ENCODE measurements at regions not wholly inside any gene's neighbourhood (a gene's known extent, or its start where the extent isn't known, plus 50 kb on each side); places are given as distances from the start of the nearest gene placed in this dataset.

DNA sequence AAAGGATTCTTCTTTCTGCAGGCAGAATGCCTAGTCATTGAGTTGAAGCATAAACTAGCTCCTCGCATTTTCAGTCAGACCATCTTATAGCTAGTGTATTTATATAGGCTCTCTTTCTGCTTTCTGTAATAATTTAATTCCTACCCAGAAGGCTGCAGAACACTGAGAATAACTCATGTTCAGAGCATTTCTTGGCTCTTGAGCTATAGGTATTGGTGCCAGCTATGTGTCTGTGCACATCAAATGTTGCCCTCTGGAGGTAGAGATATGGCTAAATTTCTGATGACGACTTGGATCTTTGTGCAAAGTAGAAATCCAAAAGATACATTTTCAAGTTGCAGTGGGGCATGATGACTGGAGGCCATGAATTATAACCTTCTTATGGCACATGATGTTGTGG lies 336.2 kb upstream of the TPM1 start:
- TF ChIP-seq, protein P1, sequence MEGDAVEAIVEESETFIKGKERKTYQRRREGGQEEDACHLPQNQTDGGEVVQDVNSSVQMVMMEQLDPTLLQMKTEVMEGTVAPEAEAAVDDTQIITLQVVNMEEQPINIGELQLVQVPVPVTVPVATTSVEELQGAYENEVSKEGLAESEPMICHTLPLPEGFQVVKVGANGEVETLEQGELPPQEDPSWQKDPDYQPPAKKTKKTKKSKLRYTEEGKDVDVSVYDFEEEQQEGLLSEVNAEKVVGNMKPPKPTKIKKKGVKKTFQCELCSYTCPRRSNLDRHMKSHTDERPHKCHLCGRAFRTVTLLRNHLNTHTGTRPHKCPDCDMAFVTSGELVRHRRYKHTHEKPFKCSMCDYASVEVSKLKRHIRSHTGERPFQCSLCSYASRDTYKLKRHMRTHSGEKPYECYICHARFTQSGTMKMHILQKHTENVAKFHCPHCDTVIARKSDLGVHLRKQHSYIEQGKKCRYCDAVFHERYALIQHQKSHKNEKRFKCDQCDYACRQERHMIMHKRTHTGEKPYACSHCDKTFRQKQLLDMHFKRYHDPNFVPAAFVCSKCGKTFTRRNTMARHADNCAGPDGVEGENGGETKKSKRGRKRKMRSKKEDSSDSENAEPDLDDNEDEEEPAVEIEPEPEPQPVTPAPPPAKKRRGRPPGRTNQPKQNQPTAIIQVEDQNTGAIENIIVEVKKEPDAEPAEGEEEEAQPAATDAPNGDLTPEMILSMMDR (conservative IDR thresholded peaks at IDR 0.05; ENCODE audit: low read length) = peak; percentile 34; the same call in 1 of the 2 replicates
- no peak for TF ChIP-seq EZH2phosphoT487 (IDR thresholded peaks at IDR 0.05; ENCODE audit: borderline replicate concordance, low read depth, low read length)
